K562 (cell line): ENCODE measurements at regions not wholly inside any gene's neighbourhood (a gene's known extent, or its start where the extent isn't known, plus 50 kb on each side); places are given as distances from the start of the nearest gene placed in this dataset.

ENCODE experiments used
- ATAC-seq: fragments of 200-7000 bp; cut with Tn5 transposase; 3 replicates; pipeline ENCODE4 v1.9.1; 2020; ENCODE audit warnings: moderate library complexity
- BruUV-seq: library from RNA; stranded (reverse); fragments of 400-500 nt; replicated peaks from 2 replicates; lab custom pipeline; 2021; lab: Mats Ljungman, UMichigan
- CTCF ChIA-PET: fragments of 300-600 bp; formaldehyde crosslinking; extraction: SDS; loops from one replicate; lab custom pipeline; 2021; ENCODE audit warnings: low intra/inter-chr PET ratio; lab: Yijun Ruan, JAX
- POLR2A ChIA-PET: fragments of 300-600, 350-650 bp; sonication (Branson Sonifier 250); formaldehyde crosslinking; extraction: SDS; loops from one replicate; lab custom pipeline; 2021; ENCODE audit warnings: antibody characterized with exemption, inconsistent platforms; lab: Yijun Ruan, JAX
- DNase-seq, 4 experiments: peaks; one replicate each; pipeline versions ENCODE4 v3.0.0 to v3.0.0-alpha.2; 2011 to 2018; ENCODE audit warnings: low spot score in 3 of 4, mixed read lengths in 3 of 4; ENCODE audit errors: extremely low read depth in 1 of 4
- FAIRE-seq: peaks from 2 replicates; lab custom pipeline; 2011; peaks lifted over from hg19 to GRCh38; lab: Jason Lieb, UNC
- H2AFZ ChIP-seq: 2 replicates; pipeline ENCODE4 v1.6.0; 2011; ENCODE audit warnings: low read depth, low read length, control low read depth, inconsistent platforms
- H3K27ac ChIP-seq: fragments of 200-600 bp; 3 replicates; pipeline ENCODE4 v1.8.0; 2011; ENCODE audit warnings: low read depth, mild to moderate bottlenecking, control low read depth, inconsistent platforms, low read length, moderate library complexity, mixed read lengths; ENCODE audit errors: extremely low read depth
- H3K27me3 ChIP-seq, 2 experiments: fragments of 300-600 bp in 1 of 2; 2 replicates in 1 of 2; 3 replicates in 1 of 2; pipeline versions ENCODE4 v1.6.0 to v1.8.0; 2011; ENCODE audit warnings: inconsistent platforms in 2 of 2, low read length in 2 of 2, mild to moderate bottlenecking in 1 of 2, mixed read lengths in 1 of 2, moderate library complexity in 1 of 2; ENCODE audit not compliant: control insufficient read depth in 2 of 2, insufficient read depth in 2 of 2
- H3K36me3 ChIP-seq: fragments of 300-600 bp; 3 replicates; pipeline ENCODE4 v1.8.0; 2011; ENCODE audit warnings: mild to moderate bottlenecking, low read length, inconsistent platforms; ENCODE audit not compliant: control insufficient read depth, insufficient read depth
- H3K4me1 ChIP-seq, 2 experiments: fragments of 200-600 bp in 1 of 2; replicated peaks in 1 of 2; 2 replicates in 1 of 2; 3 replicates in 1 of 2; pipeline versions ENCODE4 v1.5.1 to v1.8.0; 2011; ENCODE audit warnings: inconsistent platforms in 2 of 2, low read length in 2 of 2, mild to moderate bottlenecking in 1 of 2, mixed read lengths in 1 of 2, moderate library complexity in 1 of 2; ENCODE audit not compliant: control insufficient read depth in 2 of 2, insufficient read depth in 2 of 2
- H3K4me2 ChIP-seq: 2 replicates; pipeline ENCODE4 v1.6.1; 2011; ENCODE audit warnings: low read length, control low read depth, inconsistent platforms, mixed read lengths; ENCODE audit not compliant: insufficient read depth
- H3K4me3 ChIP-seq: fragments of 200-600 bp; sonication (generic), shearing (Covaris generic); 2 replicates; pipeline ENCODE4 v1.5.1; 2016; ENCODE audit warnings: control low read depth, inconsistent platforms
- H3K79me2 ChIP-seq: fragments of 200-600 bp; 3 replicates; pipeline ENCODE4 v1.8.0; 2011; ENCODE audit warnings: low read length, inconsistent platforms; ENCODE audit not compliant: control insufficient read depth, insufficient read depth
- H3K9ac ChIP-seq, 2 experiments: 2 replicates each; pipeline versions ENCODE4 v1.6.0 to v1.6.1; 2011; ENCODE audit warnings: low read depth in 2 of 2, low read length in 2 of 2, control low read depth in 1 of 2, inconsistent platforms in 1 of 2, mild to moderate bottlenecking in 1 of 2, mixed read lengths in 1 of 2; ENCODE audit not compliant: insufficient read depth in 1 of 2
- H3K9me1 ChIP-seq: one replicate; pipeline ENCODE4 v1.6.0; 2011; ENCODE audit warnings: inconsistent platforms, mild to moderate bottlenecking, low read length, moderate library complexity; ENCODE audit not compliant: control insufficient read depth, insufficient read depth
- H3K9me3 ChIP-seq: replicated peaks from 2 replicates; pipeline ENCODE4 v1.5.1; 2011; ENCODE audit warnings: low read depth, low read length, inconsistent platforms; ENCODE audit not compliant: control insufficient read depth, insufficient read depth
- H4K20me1 ChIP-seq: replicated peaks from 2 replicates; pipeline ENCODE4 v1.6.1; 2011; ENCODE audit warnings: low read length, inconsistent platforms, mixed read lengths; ENCODE audit not compliant: control insufficient read depth, insufficient read depth
- ATF7 ChIP-seq: fragments of 450-650 bp; IDR thresholded peaks from 2 replicates; pipeline ENCODE4 v1.7.1; 2014; ENCODE audit warnings: mild to moderate bottlenecking, moderate library complexity
- EGR1 ChIP-seq: fragments of 450-650 bp; conservative IDR thresholded peaks from 2 replicates; pipeline ENCODE4 v1.6.1; 2017; ENCODE audit warnings: mild to moderate bottlenecking
- GTF2A2 ChIP-seq: IDR thresholded peaks from 2 replicates; pipeline ENCODE4 v1.6.1; 2016; ENCODE audit warnings: mild to moderate bottlenecking, missing genetic modification characterization, missing compliant biosample characterization
- JUND ChIP-seq, 2 experiments: IDR thresholded peaks; 2 replicates in 1 of 2; 3 replicates in 1 of 2; pipeline ENCODE4 v1.6.1; 2011; ENCODE audit warnings: borderline replicate concordance in 2 of 2, low read depth in 2 of 2, low read length in 2 of 2, improper control_type of control experiment in 1 of 2, missing biosample characterization in 1 of 2, missing genetic modification characterization in 1 of 2, missing genetic modification reagents in 1 of 2
- MCM3 ChIP-seq: fragments of 450-650 bp; IDR thresholded peaks from 2 replicates; pipeline ENCODE4 v1.6.1; 2016
- NCOA1 ChIP-seq: fragments of 450-650 bp; IDR thresholded peaks from 2 replicates; pipeline ENCODE4 v1.6.1; 2016; ENCODE audit warnings: low read depth
- NFYB ChIP-seq: IDR thresholded peaks from 2 replicates; pipeline ENCODE4 v1.6.1; 2011; ENCODE audit warnings: mild to moderate bottlenecking, moderate library complexity; ENCODE audit not compliant: insufficient read length; ENCODE audit errors: extremely low read depth
- NR2C2 ChIP-seq, 2 experiments: fragments of 200-800 bp in 1 of 2; sonication (Bioruptor generic) in 1 of 2; sonication (generic) in 1 of 2; formaldehyde crosslinking in 1 of 2; IDR thresholded peaks; 2 replicates each; pipeline versions ENCODE4 v1.6.1 to v1.8.0; 2016 to 2022; ENCODE audit warnings: mild to moderate bottlenecking in 1 of 2, missing compliant biosample characterization in 1 of 2, missing genetic modification characterization in 1 of 2, missing genetic modification reagents in 1 of 2
- RAD51 ChIP-seq: fragments of 450-650 bp; IDR thresholded peaks from 2 replicates; pipeline ENCODE4 v1.7.1; 2016; ENCODE audit warnings: low read depth, mild to moderate bottlenecking, borderline replicate concordance
- SMAD1 ChIP-seq: fragments of 150-350 bp; IDR thresholded peaks from 2 replicates; pipeline ENCODE4 v1.6.1; 2014; ENCODE audit warnings: low read length, low read depth; ENCODE audit not compliant: partially characterized antibody
- STAT5B ChIP-seq: fragments of 250-450 bp; sonication (Bioruptor Pico); IDR thresholded peaks from 2 replicates; pipeline ENCODE4 v1.8.0; 2021; ENCODE audit warnings: mild to moderate bottlenecking, inconsistent platforms
- TRIM24 ChIP-seq, 2 experiments: fragments of 450-650 bp; IDR thresholded peaks; 2 replicates each; pipeline ENCODE4 v1.6.1; 2016
- ZBTB8A ChIP-seq: fragments of 450-650 bp; IDR thresholded peaks from 2 replicates; pipeline ENCODE4 v1.6.1; 2018; ENCODE audit warnings: mild to moderate bottlenecking, moderate library complexity; ENCODE audit not compliant: partially characterized antibody
- ZNF175 ChIP-seq: fragments of 200-800 bp; sonication (Bioruptor generic); IDR thresholded peaks from 2 replicates; pipeline ENCODE4 v1.6.1; 2016; ENCODE audit warnings: low read depth, mild to moderate bottlenecking, missing genetic modification characterization, missing compliant biosample characterization
- ZNF57 ChIP-seq: fragments of 450-650 bp; formaldehyde crosslinking; IDR thresholded peaks from 2 replicates; pipeline ENCODE4 v1.4.0; 2020; ENCODE audit warnings: mild to moderate bottlenecking, moderate library complexity
- ZNF707 ChIP-seq: fragments of 250-450 bp; sonication (Bioruptor Pico); conservative IDR thresholded peaks from 2 replicates; pipeline ENCODE4 v1.8.0; 2022; ENCODE audit warnings: inconsistent platforms, mild to moderate bottlenecking, moderate library complexity
- WGBS: fragments of 100-300 bp; shearing (Covaris generic); methylation state at CpG from one replicate; pipeline ENCODE4 v1.1.6; 2016; ENCODE audit warnings: low coverage, mixed read lengths; ENCODE audit not compliant: insufficient coverage; ENCODE audit errors: missing lambda C conversion rate; 5-methylcytosine and 5-hydroxymethylcytosine counted together
- in situ Hi-C: fragments of 300-500 bp; cut with MboI; formaldehyde crosslinking; loops from 4 replicates; pipeline ENCODE4 v1.15.0; 2018; ENCODE audit warnings: inconsistent platforms, mixed read lengths
- intact Hi-C: fragments of 100-400 bp; cut with micrococcal nuclease; formaldehyde crosslinking; loops from 2 replicates; pipeline ENCODE4 v1.14.2; 2022
- TF ChIP-seq, protein P1 (sequence below), 3 experiments: fragments of 200-800 bp in 1 of 3; fragments of 250-450 bp in 1 of 3; fragments of 450-650 bp in 1 of 3; sonication (Bioruptor Pico) in 1 of 3; sonication (Bioruptor generic) in 1 of 3; formaldehyde crosslinking in 1 of 3; IDR thresholded peaks; 2 replicates each; pipeline versions ENCODE4 v1.6.1 to v1.8.0; 2016 to 2022; ENCODE audit warnings: mild to moderate bottlenecking in 2 of 3, missing genetic modification characterization in 2 of 3, missing compliant biosample characterization in 1 of 3, moderate library complexity in 1 of 3
- TF ChIP-seq, protein P2 (sequence below): fragments of 450-650 bp; IDR thresholded peaks from one replicate; pipeline ENCODE4 v1.6.1; 2018; ENCODE audit warnings: mild to moderate bottlenecking, moderate library complexity; ENCODE audit not compliant: partially characterized antibody
- TF ChIP-seq, protein P3 (sequence below): sonication (generic); formaldehyde crosslinking; IDR thresholded peaks from 2 replicates; pipeline ENCODE4 v1.9.0; 2022; ENCODE audit warnings: mild to moderate bottlenecking, missing genetic modification reagents

DNA sequence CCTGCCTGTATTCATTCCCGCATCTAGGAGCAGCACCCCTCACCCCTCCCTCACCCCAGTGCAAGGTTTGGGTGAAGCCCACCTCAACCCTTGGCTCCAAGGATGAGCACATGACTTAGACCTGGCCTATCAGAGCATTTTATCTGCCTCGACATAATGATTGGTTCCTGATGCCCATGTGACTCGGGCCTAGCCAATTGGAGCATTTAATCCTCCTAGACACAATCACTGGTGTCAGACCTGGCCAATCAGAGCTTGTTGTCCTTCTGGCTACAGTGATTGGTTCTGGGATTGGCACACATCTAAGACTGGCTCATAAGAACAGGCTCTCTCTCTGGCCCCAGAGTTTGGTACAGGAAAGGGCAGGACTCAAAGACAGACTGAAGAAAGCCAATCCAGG is 73.1 kb upstream of the MYL2 start:
- H4K20me1 ChIP-seq: no peaks in the 10 kb centered on the region
- no peaks in the 10 kb centered on the region for H3K9me3 ChIP-seq
- H3K4me1 ChIP-seq: no peaks in the 10 kb centered on the region
- in situ Hi-C loops (no loop called here), intact Hi-C loops (no loop called here)
- ChIA-PET POLR2A (no interaction called here), CTCF (no interaction called here)
- WGBS: 2% methylated on average over 3 of the region's 3 CpGs
- no peaks in the 10 kb centered on the region for H3K9me1 ChIP-seq
- no peak for FAIRE-seq
- H2AFZ ChIP-seq: no peak overlapping the region
- no TSS peak for BruUV-seq
- H3K4me3 ChIP-seq: no peak overlapping the region
- H3K4me2 ChIP-seq: no peak overlapping the region
- no peak overlapping the region for H3K27ac ChIP-seq
- no peaks in the 10 kb centered on the region for H3K36me3 ChIP-seq
- no peaks in the 10 kb centered on the region for H3K79me2 ChIP-seq
- no peak overlapping the region for H3K9ac ChIP-seq
- no peak for ATAC-seq
- peaks cover 0 to 2% of the 10 kb centered on the region in 2 experiments; a peak in 3 of 5 replicates for H3K27me3 ChIP-seq
- peak in 1 of 4 experiments; percentile 37 for DNase-seq
- no peak for TF ChIP-seq ZNF57 (CRISPR knock-in tag)
- TF ChIP-seq, protein P1, sequence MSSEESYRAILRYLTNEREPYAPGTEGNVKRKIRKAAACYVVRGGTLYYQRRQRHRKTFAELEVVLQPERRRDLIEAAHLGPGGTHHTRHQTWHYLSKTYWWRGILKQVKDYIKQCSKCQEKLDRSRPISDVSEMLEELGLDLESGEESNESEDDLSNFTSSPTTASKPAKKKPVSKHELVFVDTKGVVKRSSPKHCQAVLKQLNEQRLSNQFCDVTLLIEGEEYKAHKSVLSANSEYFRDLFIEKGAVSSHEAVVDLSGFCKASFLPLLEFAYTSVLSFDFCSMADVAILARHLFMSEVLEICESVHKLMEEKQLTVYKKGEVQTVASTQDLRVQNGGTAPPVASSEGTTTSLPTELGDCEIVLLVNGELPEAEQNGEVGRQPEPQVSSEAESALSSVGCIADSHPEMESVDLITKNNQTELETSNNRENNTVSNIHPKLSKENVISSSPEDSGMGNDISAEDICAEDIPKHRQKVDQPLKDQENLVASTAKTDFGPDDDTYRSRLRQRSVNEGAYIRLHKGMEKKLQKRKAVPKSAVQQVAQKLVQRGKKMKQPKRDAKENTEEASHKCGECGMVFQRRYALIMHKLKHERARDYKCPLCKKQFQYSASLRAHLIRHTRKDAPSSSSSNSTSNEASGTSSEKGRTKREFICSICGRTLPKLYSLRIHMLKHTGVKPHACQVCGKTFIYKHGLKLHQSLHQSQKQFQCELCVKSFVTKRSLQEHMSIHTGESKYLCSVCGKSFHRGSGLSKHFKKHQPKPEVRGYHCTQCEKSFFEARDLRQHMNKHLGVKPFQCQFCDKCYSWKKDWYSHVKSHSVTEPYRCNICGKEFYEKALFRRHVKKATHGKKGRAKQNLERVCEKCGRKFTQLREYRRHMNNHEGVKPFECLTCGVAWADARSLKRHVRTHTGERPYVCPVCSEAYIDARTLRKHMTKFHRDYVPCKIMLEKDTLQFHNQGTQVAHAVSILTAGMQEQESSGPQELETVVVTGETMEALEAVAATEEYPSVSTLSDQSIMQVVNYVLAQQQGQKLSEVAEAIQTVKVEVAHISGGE (CRISPR knock-in tag; IDR thresholded peaks at IDR 0.05): no peak
- TF ChIP-seq, protein P2, sequence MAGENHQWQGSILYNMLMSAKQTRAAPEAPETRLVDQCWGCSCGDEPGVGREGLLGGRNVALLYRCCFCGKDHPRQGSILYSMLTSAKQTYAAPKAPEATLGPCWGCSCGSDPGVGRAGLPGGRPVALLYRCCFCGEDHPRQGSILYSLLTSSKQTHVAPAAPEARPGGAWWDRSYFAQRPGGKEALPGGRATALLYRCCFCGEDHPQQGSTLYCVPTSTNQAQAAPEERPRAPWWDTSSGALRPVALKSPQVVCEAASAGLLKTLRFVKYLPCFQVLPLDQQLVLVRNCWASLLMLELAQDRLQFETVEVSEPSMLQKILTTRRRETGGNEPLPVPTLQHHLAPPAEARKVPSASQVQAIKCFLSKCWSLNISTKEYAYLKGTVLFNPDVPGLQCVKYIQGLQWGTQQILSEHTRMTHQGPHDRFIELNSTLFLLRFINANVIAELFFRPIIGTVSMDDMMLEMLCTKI: no peak
- TF ChIP-seq ATF7: no peak
- TF ChIP-seq NFYB: peak; percentile 67
- TF ChIP-seq GTF2A2 (tag): no peak
- TF ChIP-seq ZNF707 (CRISPR knock-in tag): no peak
- TF ChIP-seq NCOA1: no peak
- no peak for TF ChIP-seq EGR1
- no peak for TF ChIP-seq STAT5B
- TF ChIP-seq JUND (IDR thresholded peaks at IDR 0.05; ENCODE audit: borderline replicate concordance, low read depth, low read length): no peak
- no peak for TF ChIP-seq JUND (tag; IDR thresholded peaks at IDR 0.05; ENCODE audit: borderline replicate concordance, low read depth, low read length)
- TF ChIP-seq, protein P3, sequence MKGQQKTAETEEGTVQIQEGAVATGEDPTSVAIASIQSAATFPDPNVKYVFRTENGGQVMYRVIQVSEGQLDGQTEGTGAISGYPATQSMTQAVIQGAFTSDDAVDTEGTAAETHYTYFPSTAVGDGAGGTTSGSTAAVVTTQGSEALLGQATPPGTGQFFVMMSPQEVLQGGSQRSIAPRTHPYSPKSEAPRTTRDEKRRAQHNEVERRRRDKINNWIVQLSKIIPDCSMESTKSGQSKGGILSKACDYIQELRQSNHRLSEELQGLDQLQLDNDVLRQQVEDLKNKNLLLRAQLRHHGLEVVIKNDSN (CRISPR knock-in tag): peak; percentile 78
- TF ChIP-seq NR2C2 (CRISPR knock-in tag; IDR thresholded peaks at IDR 0.05): no peak
- no peak for TF ChIP-seq NR2C2 (tag; IDR thresholded peaks at IDR 0.05)
- TF ChIP-seq MCM3: no peak
- TF ChIP-seq ZBTB8A: no peak
- TF ChIP-seq TRIM24 (IDR thresholded peaks at IDR 0.05): no peak
- no peak for TF ChIP-seq ZNF175 (CRISPR knock-in tag)
- peak; percentile 60; the same call in 1 of the 2 replicates for TF ChIP-seq RAD51
- no peak for TF ChIP-seq SMAD1
